H9 (cell line): ENCODE measurements at regions not wholly inside any gene's neighbourhood (a gene's known extent, or its start where the extent isn't known, plus 50 kb on each side); places are given as distances from the start of the nearest gene placed in this dataset.

Experiments
- DNase-seq: peaks from one replicate; pipeline ENCODE4 v3.0.0-alpha.2; 2017
- H2AFZ ChIP-seq: one replicate; pipeline ENCODE4 v1.6.1; 2013; ENCODE audit warnings: mild to moderate bottlenecking, low read length, control low read depth, moderate library complexity
- H2AK5ac ChIP-seq: 2 replicates; pipeline ENCODE4 v1.6.1; 2013; ENCODE audit warnings: low read length, control low read depth, mixed read lengths; ENCODE audit not compliant: insufficient read length
- H2BK120ac ChIP-seq: one replicate; pipeline ENCODE4 v1.6.1; 2013; ENCODE audit warnings: low read depth, mild to moderate bottlenecking, low read length, control low read depth, inconsistent platforms; ENCODE audit not compliant: poor library complexity, severe bottlenecking
- H2BK12ac ChIP-seq: 2 replicates; pipeline ENCODE4 v1.6.1; 2013; ENCODE audit warnings: low read length, control low read depth, mixed read lengths, low read depth; ENCODE audit not compliant: insufficient read length
- H2BK15ac ChIP-seq: 2 replicates; pipeline ENCODE4 v1.6.1; 2013; ENCODE audit warnings: low read depth, low read length, control low read depth
- H2BK20ac ChIP-seq: one replicate; pipeline ENCODE4 v1.6.1; 2013; ENCODE audit warnings: low read depth, mild to moderate bottlenecking, low read length, control low read depth, inconsistent platforms; ENCODE audit not compliant: poor library complexity, severe bottlenecking
- H2BK5ac ChIP-seq: 2 replicates; pipeline ENCODE4 v1.6.1; 2013; ENCODE audit warnings: low read length, control low read depth, mixed read lengths; ENCODE audit not compliant: insufficient read length
- H3K14ac ChIP-seq: 2 replicates; pipeline ENCODE4 v1.6.1; 2013; ENCODE audit warnings: low read length, control low read depth; ENCODE audit not compliant: insufficient read depth
- H3K18ac ChIP-seq: 2 replicates; pipeline ENCODE4 v1.6.1; 2013; ENCODE audit warnings: low read depth, mild to moderate bottlenecking, mixed read lengths, low read length, control low read depth; ENCODE audit not compliant: insufficient read length
- H3K23ac ChIP-seq: 2 replicates; pipeline ENCODE4 v1.6.1; 2013; ENCODE audit warnings: low read length, control low read depth, mixed read lengths, low read depth; ENCODE audit not compliant: insufficient read length
- H3K23me2 ChIP-seq: 2 replicates; pipeline ENCODE4 v1.6.1; 2013; ENCODE audit warnings: low read depth, mild to moderate bottlenecking, mixed read lengths, low read length, control low read depth; ENCODE audit not compliant: insufficient read length, poor library complexity, severe bottlenecking
- H3K27ac ChIP-seq: 2 replicates; pipeline ENCODE4 v1.5.1; 2013; ENCODE audit warnings: low read length, control low read depth, mixed read lengths, low read depth; ENCODE audit not compliant: insufficient read length
- H3K27me3 ChIP-seq: 2 replicates; pipeline ENCODE4 v1.6.1; 2013; ENCODE audit warnings: low read length, control low read depth, inconsistent platforms; ENCODE audit not compliant: insufficient read depth
- H3K4ac ChIP-seq: 2 replicates; pipeline ENCODE4 v1.6.1; 2013; ENCODE audit warnings: low read depth, mild to moderate bottlenecking, control low read depth, inconsistent platforms, low read length, moderate library complexity
- H3K4me1 ChIP-seq: 2 replicates; pipeline ENCODE4 v1.6.1; 2013; ENCODE audit warnings: low read length, control low read depth, inconsistent platforms; ENCODE audit not compliant: insufficient read depth
- H3K4me2 ChIP-seq: 2 replicates; pipeline ENCODE4 v1.6.1; 2013; ENCODE audit warnings: low read length, control low read depth, mixed read lengths; ENCODE audit not compliant: insufficient read length, insufficient read depth
- H3K56ac ChIP-seq: 2 replicates; pipeline ENCODE4 v1.6.1; 2013; ENCODE audit warnings: low read depth, mild to moderate bottlenecking, mixed read lengths, low read length, control low read depth; ENCODE audit not compliant: insufficient read length
- H3K79me1 ChIP-seq: 2 replicates; pipeline ENCODE4 v1.6.1; 2013; ENCODE audit warnings: low read depth, mild to moderate bottlenecking, moderate library complexity, low read length, control low read depth, inconsistent platforms; ENCODE audit not compliant: insufficient read depth, poor library complexity, severe bottlenecking
- H3K79me2 ChIP-seq: 2 replicates; pipeline ENCODE4 v1.6.1; 2013; ENCODE audit warnings: low read length, control low read depth, inconsistent platforms; ENCODE audit not compliant: insufficient read depth
- H3K9ac ChIP-seq: 2 replicates; pipeline ENCODE4 v1.6.1; 2013; ENCODE audit warnings: low read length, control low read depth, mixed read lengths; ENCODE audit not compliant: insufficient read length; ENCODE audit errors: extremely low read depth
- H3K9me3 ChIP-seq: one replicate; pipeline ENCODE4 v1.6.1; 2013; ENCODE audit warnings: low read depth, low read length, inconsistent platforms; ENCODE audit not compliant: control insufficient read depth
- H3T11ph ChIP-seq: one replicate; pipeline ENCODE4 v1.6.1; 2013; ENCODE audit warnings: mild to moderate bottlenecking, low read length, control low read depth, inconsistent platforms
- H4K20me1 ChIP-seq: one replicate; pipeline ENCODE4 v1.6.1; 2013; ENCODE audit not compliant: control insufficient read depth, insufficient read length, insufficient read depth
- H4K5ac ChIP-seq: 2 replicates; pipeline ENCODE4 v1.6.1; 2013; ENCODE audit warnings: low read depth, mild to moderate bottlenecking, mixed read lengths, low read length, control low read depth; ENCODE audit not compliant: insufficient read length
- H4K8ac ChIP-seq: replicated peaks from 2 replicates; pipeline ENCODE4 v1.6.1; 2013; ENCODE audit warnings: low read length, control low read depth, mixed read lengths, low read depth; ENCODE audit not compliant: insufficient read length
- H4K91ac ChIP-seq: 2 replicates; pipeline ENCODE4 v1.6.1; 2013; ENCODE audit warnings: low read depth, mild to moderate bottlenecking, moderate library complexity, mixed read lengths, low read length, control low read depth; ENCODE audit not compliant: insufficient read length
- H3K27ac Mint-ChIP-seq, 3 experiments: 2 replicates in 2 of 3; 3 replicates in 1 of 3; pipeline ENCODE4 v1.8.0; 2020 to 2021; ENCODE audit warnings: mixed read lengths in 3 of 3, mild to moderate bottlenecking in 1 of 3, moderate library complexity in 1 of 3
- H3K27me3 Mint-ChIP-seq: 2 replicates; pipeline ENCODE4 v1.8.0; 2021; ENCODE audit warnings: low read depth, mild to moderate bottlenecking, moderate library complexity, mixed read lengths
- H3K36me3 Mint-ChIP-seq, 3 experiments: 2 replicates in 2 of 3; 3 replicates in 1 of 3; pipeline ENCODE4 v1.8.0; 2020 to 2021; ENCODE audit warnings: low read depth in 3 of 3, mixed read lengths in 3 of 3; ENCODE audit not compliant: insufficient read depth in 1 of 3
- H3K4me1 Mint-ChIP-seq, 2 experiments: 2 replicates each; pipeline ENCODE4 v1.8.0; 2020; ENCODE audit warnings: mixed read lengths in 2 of 2
- H3K4me3 Mint-ChIP-seq, 2 experiments: 2 replicates in 1 of 2; 3 replicates in 1 of 2; pipeline ENCODE4 v1.8.0; 2020 to 2021; ENCODE audit warnings: mild to moderate bottlenecking in 2 of 2, mixed read lengths in 2 of 2, moderate library complexity in 1 of 2
- H3K9me3 Mint-ChIP-seq, 2 experiments: 2 replicates in 1 of 2; 3 replicates in 1 of 2; pipeline ENCODE4 v1.8.0; 2020; ENCODE audit warnings: mild to moderate bottlenecking in 2 of 2, mixed read lengths in 2 of 2, moderate library complexity in 1 of 2
- TF ChIP-seq, protein P1 (sequence below): fragments of 200-600 bp; sonication (generic); conservative IDR thresholded peaks from 3 replicates; pipeline ENCODE4 v1.8.0; 2021; ENCODE audit warnings: antibody characterized with exemption, mild to moderate bottlenecking

- Mint-ChIP-seq H3K9me3 (no peaks in the 10 kb centered on the region; a peak in 1 of 5 replicates), H3K4me3 (no peak overlapping the region), H3K27ac (no peak overlapping the region), H3K27me3 (no peaks in the 10 kb centered on the region; the same call in 1 of the 2 replicates), H3K4me1 (no peaks in the 10 kb centered on the region), H3K36me3 (no peaks in the 10 kb centered on the region)
- no peak overlapping the region for H2BK120ac ChIP-seq
- no peak overlapping the region for H4K8ac ChIP-seq
- H3K4ac ChIP-seq: no peak overlapping the region
- no peak overlapping the region for H2AK5ac ChIP-seq
- H3K4me1 ChIP-seq: no peaks in the 10 kb centered on the region
- no peak overlapping the region for H3K23ac ChIP-seq
- no peak overlapping the region for H2BK20ac ChIP-seq
- TF ChIP-seq, protein P1, sequence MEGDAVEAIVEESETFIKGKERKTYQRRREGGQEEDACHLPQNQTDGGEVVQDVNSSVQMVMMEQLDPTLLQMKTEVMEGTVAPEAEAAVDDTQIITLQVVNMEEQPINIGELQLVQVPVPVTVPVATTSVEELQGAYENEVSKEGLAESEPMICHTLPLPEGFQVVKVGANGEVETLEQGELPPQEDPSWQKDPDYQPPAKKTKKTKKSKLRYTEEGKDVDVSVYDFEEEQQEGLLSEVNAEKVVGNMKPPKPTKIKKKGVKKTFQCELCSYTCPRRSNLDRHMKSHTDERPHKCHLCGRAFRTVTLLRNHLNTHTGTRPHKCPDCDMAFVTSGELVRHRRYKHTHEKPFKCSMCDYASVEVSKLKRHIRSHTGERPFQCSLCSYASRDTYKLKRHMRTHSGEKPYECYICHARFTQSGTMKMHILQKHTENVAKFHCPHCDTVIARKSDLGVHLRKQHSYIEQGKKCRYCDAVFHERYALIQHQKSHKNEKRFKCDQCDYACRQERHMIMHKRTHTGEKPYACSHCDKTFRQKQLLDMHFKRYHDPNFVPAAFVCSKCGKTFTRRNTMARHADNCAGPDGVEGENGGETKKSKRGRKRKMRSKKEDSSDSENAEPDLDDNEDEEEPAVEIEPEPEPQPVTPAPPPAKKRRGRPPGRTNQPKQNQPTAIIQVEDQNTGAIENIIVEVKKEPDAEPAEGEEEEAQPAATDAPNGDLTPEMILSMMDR: no peak
- H3K79me2 ChIP-seq: no peaks in the 10 kb centered on the region
- no peak for DNase-seq
- no peak overlapping the region for H4K5ac ChIP-seq
- H2AFZ ChIP-seq: no peak overlapping the region
- H3K14ac ChIP-seq: no peak overlapping the region
- no peak overlapping the region for H2BK5ac ChIP-seq
- no peaks in the 10 kb centered on the region for H3K79me1 ChIP-seq
- H4K20me1 ChIP-seq: no peaks in the 10 kb centered on the region
- no peaks in the 10 kb centered on the region for H3K23me2 ChIP-seq
- H3K9me3 ChIP-seq: no peaks in the 10 kb centered on the region
- H2BK12ac ChIP-seq: no peak overlapping the region
- no peak overlapping the region for H2BK15ac ChIP-seq
- no peak overlapping the region for H3K56ac ChIP-seq
- no peak overlapping the region for H3T11ph ChIP-seq
- H3K18ac ChIP-seq: no peak overlapping the region
- H3K27ac ChIP-seq: no peak overlapping the region
- no peak overlapping the region for H3K4me2 ChIP-seq
- no peak overlapping the region for H4K91ac ChIP-seq
- no peaks in the 10 kb centered on the region for H3K27me3 ChIP-seq
- no peak overlapping the region for H3K9ac ChIP-seq
These were observed 564.6 kb downstream of the MFSD1 start for GRCh38 chr3:159366476-159366875.
